ENCODE measurements at regions not wholly inside any gene's neighbourhood (a gene's known extent, or its start where the extent isn't known, plus 50 kb on each side); places are given as distances from the start of the nearest gene placed in this dataset.

DNA sequence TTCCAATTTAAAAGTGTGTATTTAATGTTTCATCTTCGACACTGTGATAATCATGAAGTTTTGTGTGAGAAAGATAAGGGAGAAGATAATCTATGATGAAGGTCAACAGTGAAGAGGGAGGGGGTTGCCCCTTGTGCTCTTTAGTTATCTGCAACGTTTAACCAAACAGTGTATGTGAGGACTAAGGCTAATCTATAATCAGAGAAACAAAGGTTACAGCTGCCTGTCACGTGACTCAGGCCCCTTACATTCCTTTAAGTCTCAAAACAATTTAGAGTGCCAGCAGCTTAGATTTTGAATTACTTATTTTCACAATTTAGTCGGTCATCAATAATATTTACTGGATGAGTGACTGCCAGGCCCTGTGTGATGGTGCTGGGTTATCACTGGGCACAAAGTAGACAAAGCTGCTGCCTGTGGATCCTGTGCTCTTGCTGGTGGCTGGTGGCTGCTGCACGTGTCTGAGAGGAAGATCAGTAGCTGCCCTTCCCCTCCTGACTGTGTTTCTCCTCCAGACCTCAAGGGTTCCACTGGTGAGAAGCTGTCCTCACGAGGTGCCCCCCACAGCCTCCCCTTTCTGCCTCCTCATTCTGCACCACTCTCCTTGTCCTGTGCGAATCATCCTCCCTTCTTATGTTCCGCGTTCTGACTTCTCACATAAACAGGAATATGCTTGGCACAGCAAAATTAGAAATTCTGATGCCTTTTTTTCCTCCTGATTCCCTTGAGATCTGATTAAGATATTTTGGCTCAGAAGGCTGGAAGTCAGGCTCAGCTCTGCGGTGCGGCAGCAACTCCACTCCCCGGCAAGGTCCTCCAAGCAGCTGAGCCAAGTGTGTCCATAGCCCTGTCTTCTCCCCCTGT is 331.1 kb upstream of the B3GAT1 start (continued):
- TF ChIP-seq, protein P1, sequence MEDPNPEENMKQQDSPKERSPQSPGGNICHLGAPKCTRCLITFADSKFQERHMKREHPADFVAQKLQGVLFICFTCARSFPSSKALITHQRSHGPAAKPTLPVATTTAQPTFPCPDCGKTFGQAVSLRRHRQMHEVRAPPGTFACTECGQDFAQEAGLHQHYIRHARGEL (CRISPR knock-in tag; IDR thresholded peaks at IDR 0.05) = no peak
- TF ChIP-seq REL (CRISPR knock-in tag; conservative IDR thresholded peaks at IDR 0.05) (no peak), REPIN1 (CRISPR knock-in tag; IDR thresholded peaks at IDR 0.05; ENCODE audit: borderline replicate concordance, low read depth) (no peak; the same call in 1 of the 2 replicates), JUN (CRISPR knock-in tag; IDR thresholded peaks at IDR 0.05) (0 out of 2 replicates have a peak, but pooled peaks have one; percentile 29), ZNF205 (CRISPR knock-in tag; IDR thresholded peaks at IDR 0.05) (peak; percentile 46; the same call in 1 of the 2 replicates), NCOA5 (CRISPR knock-in tag; IDR thresholded peaks at IDR 0.05) (no peak), ZNF572 (CRISPR knock-in tag; IDR thresholded peaks at IDR 0.05) (no peak), ZNF468 (CRISPR knock-in tag; IDR thresholded peaks at IDR 0.05) (no peak), WIZ (CRISPR knock-in tag; IDR thresholded peaks at IDR 0.05) (no peak), KLF6 (CRISPR knock-in tag; IDR thresholded peaks at IDR 0.05) (no peak), GLI4 (CRISPR knock-in tag; IDR thresholded peaks at IDR 0.05; ENCODE audit: borderline replicate concordance) (no peak), MAFK (conservative IDR thresholded peaks at IDR 0.05 in 1 of 2, IDR thresholded peaks at IDR 0.05 in 1 of 2; ENCODE audit: low read length in 2 of 2) (peak; percentile 74 to 86), TEAD2 (CRISPR knock-in tag; IDR thresholded peaks at IDR 0.05) (no peak), NCOA2 (CRISPR knock-in tag; IDR thresholded peaks at IDR 0.05) (peak; percentile 84), BRCA1 (CRISPR knock-in tag; IDR thresholded peaks at IDR 0.05) (no peak), RBAK (CRISPR knock-in tag; IDR thresholded peaks at IDR 0.05) (no peak; the same call in 1 of the 2 replicates), PCBP2 (optimal IDR thresholded peaks at IDR 0.05; ENCODE audit: low read depth, low read length, poor library complexity, severe bottlenecking) (no peak), ERF (CRISPR knock-in tag; IDR thresholded peaks at IDR 0.05) (no peak), JDP2 (CRISPR knock-in tag; IDR thresholded peaks at IDR 0.05; ENCODE audit: borderline replicate concordance) (no peak), ZNF558 (CRISPR knock-in tag; IDR thresholded peaks at IDR 0.05; ENCODE audit: borderline replicate concordance) (no peak), ZFP62 (CRISPR knock-in tag; IDR thresholded peaks at IDR 0.05) (no peak), HOXD1 (CRISPR knock-in tag; IDR thresholded peaks at IDR 0.05) (no peak), AHR (CRISPR knock-in tag; IDR thresholded peaks at IDR 0.05) (no peak)
- TF ChIP-seq, protein P2, sequence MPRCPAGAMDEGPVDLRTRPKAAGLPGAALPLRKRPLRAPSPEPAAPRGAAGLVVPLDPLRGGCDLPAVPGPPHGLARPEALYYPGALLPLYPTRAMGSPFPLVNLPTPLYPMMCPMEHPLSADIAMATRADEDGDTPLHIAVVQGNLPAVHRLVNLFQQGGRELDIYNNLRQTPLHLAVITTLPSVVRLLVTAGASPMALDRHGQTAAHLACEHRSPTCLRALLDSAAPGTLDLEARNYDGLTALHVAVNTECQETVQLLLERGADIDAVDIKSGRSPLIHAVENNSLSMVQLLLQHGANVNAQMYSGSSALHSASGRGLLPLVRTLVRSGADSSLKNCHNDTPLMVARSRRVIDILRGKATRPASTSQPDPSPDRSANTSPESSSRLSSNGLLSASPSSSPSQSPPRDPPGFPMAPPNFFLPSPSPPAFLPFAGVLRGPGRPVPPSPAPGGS (CRISPR knock-in tag; IDR thresholded peaks at IDR 0.05) = no peak
- TF ChIP-seq, protein P3, sequence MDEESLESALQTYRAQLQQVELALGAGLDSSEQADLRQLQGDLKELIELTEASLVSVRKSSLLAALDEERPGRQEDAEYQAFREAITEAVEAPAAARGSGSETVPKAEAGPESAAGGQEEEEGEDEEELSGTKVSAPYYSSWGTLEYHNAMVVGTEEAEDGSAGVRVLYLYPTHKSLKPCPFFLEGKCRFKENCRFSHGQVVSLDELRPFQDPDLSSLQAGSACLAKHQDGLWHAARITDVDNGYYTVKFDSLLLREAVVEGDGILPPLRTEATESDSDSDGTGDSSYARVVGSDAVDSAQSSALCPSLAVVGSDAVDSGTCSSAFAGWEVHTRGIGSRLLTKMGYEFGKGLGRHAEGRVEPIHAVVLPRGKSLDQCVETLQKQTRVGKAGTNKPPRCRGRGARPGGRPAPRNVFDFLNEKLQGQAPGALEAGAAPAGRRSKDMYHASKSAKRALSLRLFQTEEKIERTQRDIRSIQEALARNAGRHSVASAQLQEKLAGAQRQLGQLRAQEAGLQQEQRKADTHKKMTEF (CRISPR knock-in tag; IDR thresholded peaks at IDR 0.05) = 0 out of 2 replicates have a peak, but pooled peaks have one; percentile 34
- TF ChIP-seq, protein P4, sequence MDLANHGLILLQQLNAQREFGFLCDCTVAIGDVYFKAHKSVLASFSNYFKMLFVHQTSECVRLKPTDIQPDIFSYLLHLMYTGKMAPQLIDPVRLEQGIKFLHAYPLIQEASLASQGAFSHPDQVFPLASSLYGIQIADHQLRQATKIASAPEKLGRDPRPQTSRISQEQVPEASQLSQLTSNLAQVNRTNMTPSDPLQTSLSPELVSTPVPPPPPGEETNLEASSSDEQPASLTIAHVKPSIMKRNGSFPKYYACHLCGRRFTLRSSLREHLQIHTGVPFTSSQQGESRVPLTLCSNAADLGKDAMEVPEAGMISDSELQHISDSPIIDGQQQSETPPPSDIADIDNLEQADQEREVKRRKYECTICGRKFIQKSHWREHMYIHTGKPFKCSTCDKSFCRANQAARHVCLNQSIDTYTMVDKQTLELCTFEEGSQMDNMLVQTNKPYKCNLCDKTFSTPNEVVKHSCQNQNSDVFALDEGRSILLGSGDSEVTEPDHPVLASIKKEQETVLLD (CRISPR knock-in tag; IDR thresholded peaks at IDR 0.05; ENCODE audit: low read depth) = no peak
- TF ChIP-seq, protein P5, sequence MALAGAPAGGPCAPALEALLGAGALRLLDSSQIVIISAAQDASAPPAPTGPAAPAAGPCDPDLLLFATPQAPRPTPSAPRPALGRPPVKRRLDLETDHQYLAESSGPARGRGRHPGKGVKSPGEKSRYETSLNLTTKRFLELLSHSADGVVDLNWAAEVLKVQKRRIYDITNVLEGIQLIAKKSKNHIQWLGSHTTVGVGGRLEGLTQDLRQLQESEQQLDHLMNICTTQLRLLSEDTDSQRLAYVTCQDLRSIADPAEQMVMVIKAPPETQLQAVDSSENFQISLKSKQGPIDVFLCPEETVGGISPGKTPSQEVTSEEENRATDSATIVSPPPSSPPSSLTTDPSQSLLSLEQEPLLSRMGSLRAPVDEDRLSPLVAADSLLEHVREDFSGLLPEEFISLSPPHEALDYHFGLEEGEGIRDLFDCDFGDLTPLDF (CRISPR knock-in tag; IDR thresholded peaks at IDR 0.05) = no peak
